Kidney tubule cell (primary cell): ENCODE measurements at regions not wholly inside any gene's neighbourhood (a gene's known extent, or its start where the extent isn't known, plus 50 kb on each side); places are given as distances from the start of the nearest gene placed in this dataset.
"Not testable (repeated sequence)": the region's sequence is repeated elsewhere in the genome, so short reads cannot be mapped to it uniquely, and the experiment has no call there.

Experiments used
- DNase-seq: peaks from one replicate; pipeline ENCODE4 v3.0.0-alpha.2; 2018; ENCODE audit warnings: low spot score

DNA sequence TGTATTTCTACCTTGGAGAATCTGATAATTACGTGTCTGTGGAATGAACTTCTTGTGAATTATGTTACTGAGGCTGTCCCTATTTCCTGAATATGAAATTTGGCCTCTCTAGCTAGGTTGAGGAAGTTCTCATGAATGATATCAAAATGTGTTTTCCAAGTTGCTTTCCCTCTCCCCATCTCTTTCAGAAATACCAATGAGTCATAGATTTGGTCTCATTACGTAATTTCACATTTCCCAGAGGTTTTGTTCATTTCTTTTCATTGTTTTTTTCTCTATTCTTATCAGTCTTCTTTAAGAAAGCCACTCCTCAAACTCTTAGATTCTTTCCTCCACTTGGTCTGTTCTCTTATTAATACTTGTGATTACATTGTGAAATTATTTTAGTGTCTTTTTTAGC lies 923.8 kb upstream of the CDH9 start:
- DNase-seq = peak; percentile 2

DNA sequence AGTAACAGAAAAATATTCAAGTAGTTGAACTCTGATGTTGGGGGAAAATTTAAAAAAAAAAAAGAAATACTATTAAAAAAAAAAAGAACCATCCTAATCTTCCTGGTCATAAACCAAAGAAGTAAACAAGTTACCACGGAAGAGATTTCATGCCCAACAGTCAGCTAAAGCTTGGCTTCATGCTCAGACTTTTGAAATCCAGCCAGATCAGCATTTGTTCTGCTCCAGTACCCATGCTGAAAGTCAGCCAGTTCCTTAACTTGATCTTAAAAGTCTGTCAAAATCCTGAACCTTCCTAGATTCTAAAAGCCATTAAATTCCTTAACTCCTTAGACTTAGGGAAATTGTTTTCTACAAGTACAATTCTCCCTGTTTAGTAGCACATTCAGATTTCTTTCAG lies 908.7 kb upstream of the CDH9 start:
- peak; percentile 27 for DNase-seq

GRCh38 chr5:27944471-27944870 lies 906.1 kb upstream of the CDH9 start:
- no peak for DNase-seq

GRCh38 chr5:27938989-27939388 lies 900.6 kb upstream of the CDH9 start:
- DNase-seq = no peak

DNA sequence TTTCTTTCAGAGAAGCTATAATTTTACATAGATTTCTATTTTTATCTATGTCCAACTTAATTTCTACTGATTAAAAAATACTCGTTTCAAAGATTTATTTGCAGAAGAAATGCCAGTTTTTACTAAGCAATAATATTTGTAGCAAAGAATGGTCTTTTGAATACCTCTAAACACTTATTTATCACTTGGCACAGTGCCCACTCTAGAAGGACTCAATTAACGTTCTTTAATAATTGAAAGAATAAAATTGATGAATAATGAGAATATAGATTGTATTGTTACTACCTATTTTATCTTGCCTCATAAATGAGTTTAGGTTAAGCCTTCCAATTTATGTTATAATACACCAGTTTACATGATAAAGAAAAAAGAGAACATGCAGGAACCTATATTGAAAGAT lies 889.7 kb upstream of the CDH9 start:
- no peak for DNase-seq

DNA sequence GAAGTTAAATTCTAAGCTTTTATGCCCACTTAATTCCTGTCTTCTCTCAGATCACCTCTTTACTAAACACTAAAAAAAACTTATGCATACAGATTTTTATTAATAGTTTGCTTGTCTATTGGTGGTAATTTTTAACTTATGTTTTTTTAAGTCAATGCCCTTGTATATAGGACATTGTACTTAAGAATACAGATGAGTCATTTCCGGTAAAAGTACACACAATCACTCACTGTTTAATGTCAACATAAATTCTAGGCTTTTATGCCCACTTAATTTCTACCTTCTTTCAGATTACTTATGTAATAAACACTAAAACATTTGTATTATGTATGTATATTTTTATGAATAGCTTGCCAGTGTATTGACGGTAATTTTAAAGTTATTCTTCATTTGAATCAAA lies 872.8 kb upstream of the CDH9 start:
- DNase-seq = no peak

DNA sequence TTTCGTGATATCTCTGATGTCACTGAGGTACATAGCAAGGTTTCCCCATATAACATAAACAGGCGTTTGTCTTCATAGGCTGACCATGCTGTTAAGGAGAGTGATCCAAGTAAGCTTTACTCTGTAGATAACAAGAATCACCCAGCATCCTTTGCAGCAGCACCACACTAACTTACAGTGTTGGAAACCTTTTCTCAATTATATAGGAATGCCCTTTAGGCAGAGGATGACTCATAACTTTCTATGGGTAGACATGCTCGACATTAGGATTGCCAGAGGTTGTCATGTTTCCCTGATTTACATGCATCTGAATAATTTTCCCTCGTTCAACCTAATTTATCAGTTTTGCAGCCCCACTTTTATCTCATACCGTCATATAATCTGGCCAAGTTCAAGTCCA lies 870.0 kb upstream of the CDH9 start:
- DNase-seq = no peak

- DNase-seq = peak; percentile 26
These were observed 868.7 kb upstream of the CDH9 start for GRCh38 chr5:27906931-27907601.

- peak; percentile 3 for DNase-seq
These were observed 868.1 kb upstream of the CDH9 start for GRCh38 chr5:27906481-27906880.

DNA sequence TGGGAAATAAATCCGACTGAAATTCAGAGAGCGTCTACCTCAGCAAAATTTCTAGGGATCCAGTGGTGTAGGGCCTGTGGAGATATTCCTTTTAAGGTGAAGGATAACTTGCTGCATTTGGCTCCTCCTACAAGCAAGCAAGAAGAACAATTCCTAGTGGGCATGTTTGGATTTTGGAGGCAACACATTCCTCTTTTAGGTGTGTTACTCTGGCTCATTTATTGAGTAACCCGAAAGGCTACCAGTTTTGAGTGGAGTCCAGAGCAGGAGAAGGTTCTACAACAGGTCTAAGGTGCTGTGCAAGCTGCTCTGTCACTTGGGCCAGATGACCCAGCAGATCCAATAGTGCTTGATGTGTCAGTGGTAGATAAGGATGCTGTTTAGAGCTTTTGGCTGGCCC lies 862.4 kb upstream of the CDH9 start:
- DNase-seq = no peak

GRCh38 chr5:27876071-27876470 lies 837.7 kb upstream of the CDH9 start:
- no peak for DNase-seq

DNA sequence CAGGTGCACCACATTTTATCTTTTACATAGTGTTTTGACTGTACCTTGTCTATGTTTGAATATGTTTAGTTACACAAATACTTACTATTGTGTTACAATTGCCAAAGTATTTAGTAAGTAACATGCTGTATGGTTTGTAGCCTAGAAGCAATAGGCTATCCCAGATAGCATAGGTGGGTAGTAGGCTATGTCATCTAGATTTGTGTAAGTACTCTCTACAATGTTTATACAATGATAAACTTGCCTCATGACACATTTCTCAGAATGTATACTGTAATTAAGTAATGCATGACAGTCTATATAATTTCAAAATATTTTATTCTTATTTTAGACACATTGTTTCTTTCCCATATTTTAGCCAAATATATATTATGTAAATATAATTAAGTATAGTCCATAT lies 836.8 kb upstream of the CDH9 start:
- no peak for DNase-seq

GRCh38 chr5:27868292-27868691 lies 829.9 kb upstream of the CDH9 start:
- no peak for DNase-seq

DNA sequence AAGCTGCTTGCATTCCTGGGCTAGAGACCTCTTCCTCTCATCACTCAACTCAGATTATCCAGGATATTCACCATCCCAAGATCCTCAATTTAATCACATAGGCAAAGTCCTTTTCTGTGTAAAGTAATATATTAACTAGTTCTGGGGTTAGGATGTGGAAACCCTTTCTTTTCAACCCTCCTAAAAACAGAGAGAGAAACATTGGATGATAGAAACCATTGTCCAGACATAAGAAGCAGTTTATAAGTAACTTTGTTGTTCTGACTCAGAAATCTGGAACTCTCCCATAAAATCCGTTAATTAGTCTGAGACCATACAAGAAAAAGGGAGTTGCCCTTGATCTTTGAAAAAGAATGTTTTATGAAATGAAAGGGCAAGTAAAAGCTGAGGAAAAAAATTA lies 817.1 kb upstream of the CDH9 start:
- peak; percentile 89 for DNase-seq

DNA sequence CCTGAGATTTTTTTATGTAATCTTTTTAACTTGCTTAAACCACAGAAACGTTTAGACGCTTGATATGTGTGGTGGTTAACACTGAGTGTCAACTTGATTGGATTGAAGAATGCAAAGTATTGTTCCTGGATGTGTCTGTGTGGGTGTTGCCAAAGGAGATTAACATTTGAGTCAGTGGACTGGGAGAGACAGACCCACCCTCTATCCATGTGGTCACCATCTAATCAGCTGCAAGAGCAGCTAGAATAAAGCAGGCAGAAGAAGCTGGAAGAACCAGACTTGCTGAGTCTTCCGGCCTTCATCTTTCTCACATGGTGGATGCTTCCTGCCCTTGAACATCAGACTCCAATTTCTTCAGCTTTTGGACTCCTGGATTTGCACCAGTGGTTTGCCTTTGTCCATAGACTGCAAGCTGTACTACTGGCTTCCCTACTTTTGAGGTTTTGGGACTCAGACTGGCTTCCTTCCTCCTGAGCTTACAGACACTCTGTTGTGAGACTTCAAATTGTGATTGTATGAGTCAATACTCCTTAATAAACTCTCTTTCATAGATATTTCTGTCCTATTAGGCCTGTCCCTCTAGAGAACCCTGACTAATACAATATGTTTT lies 816.0 kb upstream of the CDH9 start:
- peak; percentile 79 for DNase-seq

GRCh38 chr5:27845248-27845647 lies 806.9 kb upstream of the CDH9 start:
- no peak for DNase-seq

DNA sequence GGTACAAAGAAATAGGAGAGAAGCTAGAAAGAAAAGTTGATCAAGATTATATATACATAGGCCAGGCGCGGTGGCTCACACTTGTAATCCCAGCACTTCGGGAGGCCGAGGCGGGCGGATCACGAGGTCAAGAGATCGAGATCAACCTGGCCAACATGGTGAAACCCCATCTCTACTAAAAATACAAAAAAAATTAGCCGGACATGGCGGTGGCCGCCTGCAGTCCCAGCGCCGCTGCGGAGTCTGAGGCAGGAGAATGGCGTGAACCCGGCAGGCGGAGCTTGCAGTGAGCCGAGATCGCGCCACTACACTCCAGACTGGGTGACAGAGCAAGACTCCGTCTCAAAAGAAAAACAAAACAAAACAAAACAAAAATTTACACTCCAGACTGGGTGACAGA lies 798.3 kb upstream of the CDH9 start:
- not testable (repeated sequence) for DNase-seq

GRCh38 chr5:27832886-27833285 lies 794.5 kb upstream of the CDH9 start:
- no peak for DNase-seq

DNA sequence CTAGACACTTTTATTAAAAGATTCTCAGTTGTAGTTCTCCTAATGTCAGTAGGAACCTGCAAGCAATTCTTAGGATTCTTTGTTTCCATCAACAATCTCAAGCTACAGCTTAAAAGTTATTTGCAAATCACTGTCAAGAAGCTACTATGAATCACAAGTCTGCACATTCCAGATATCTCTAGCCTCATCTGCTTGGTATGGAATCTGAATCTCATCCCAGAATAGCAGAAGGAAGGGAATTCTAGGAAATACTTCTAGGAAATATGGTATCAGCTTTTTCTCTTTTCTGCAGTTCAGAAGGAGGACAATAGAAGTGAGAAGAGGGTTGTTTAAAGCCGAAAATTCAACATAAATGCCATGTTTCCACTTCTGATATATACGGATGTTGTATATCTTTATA lies 792.2 kb upstream of the CDH9 start:
- peak; percentile 75 for DNase-seq

DNA sequence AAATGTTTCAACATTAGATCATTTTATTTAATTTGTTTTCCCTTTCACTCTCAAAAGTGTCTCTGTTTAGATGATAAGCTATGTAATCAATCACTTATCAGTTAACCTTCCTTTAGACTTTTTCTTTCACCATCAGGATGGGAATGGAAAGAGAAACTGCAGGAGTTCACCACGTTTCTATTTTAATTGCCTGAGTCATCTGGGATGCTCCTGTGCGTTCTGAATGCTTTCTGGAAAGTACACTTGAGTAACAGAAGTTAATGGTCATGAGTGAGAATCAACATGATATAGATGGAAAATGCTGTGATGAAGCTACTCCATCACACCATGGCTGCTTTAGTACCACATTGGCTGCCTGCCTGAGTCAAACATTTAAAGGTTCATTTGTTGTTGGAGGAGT lies 783.3 kb upstream of the CDH9 start:
- DNase-seq = peak; percentile 21

DNA sequence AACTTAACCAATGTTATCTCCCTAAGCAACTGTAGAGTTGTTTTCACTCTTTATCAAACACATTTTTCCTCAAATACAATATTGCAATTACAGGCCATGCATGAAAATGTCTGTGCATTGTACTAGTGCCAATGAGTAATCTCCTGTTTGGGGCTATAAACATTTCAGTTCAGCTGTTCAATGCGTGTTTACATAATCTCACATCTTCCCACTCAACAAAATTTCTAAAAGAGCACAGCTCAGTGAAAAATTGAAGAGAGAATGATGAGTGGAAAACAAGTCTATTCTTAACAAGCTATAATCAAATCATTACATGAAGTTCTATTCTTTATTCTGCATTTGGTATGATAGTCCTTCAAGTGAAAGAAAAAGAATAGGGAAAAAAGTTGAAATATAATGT lies 780.5 kb upstream of the CDH9 start:
- no peak for DNase-seq

GRCh38 chr5:27814983-27815382 lies 776.6 kb upstream of the CDH9 start:
- peak; percentile 1 for DNase-seq

DNA sequence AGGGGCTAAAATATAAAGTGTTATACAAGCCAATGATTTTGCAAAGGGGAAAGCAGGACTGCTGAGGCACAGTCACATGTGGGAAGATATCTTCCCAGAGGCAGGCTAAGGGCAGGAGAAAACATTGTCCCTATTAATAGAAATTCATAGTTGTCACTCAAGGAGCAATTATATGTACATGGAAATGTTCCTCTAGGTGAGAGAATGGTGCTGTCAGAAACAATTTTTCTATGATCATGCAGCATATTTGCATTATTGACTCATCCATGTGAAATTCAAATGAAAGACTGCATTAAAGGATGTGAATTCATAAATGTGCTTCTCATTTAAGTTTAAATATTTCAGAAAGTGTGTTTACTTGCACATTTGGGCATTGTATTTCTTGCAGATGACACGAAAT lies 775.9 kb upstream of the CDH9 start:
- DNase-seq = no peak

- no peak for DNase-seq
These were observed 772.1 kb upstream of the CDH9 start for GRCh38 chr5:27810458-27810857.
